NB4 (cell line): ENCODE measurements at regions not wholly inside any gene's neighbourhood (a gene's known extent, or its start where the extent isn't known, plus 50 kb on each side); places are given as distances from the start of the nearest gene placed in this dataset.

Experiments used
- CTCF ChIP-seq: IDR thresholded peaks from one replicate; pipeline ENCODE4 v1.5.1; 2012; ENCODE audit warnings: low read depth, low read length
- MAX ChIP-seq: IDR thresholded peaks from 2 replicates; pipeline ENCODE4 v1.6.1; 2011; ENCODE audit warnings: low read depth, low read length
- MYC ChIP-seq: IDR thresholded peaks from 2 replicates; pipeline ENCODE4 v1.6.1; 2011; ENCODE audit warnings: low read depth, low read length
- POLR2A ChIP-seq: IDR thresholded peaks from 2 replicates; pipeline ENCODE4 v1.6.1; 2011; ENCODE audit warnings: mild to moderate bottlenecking; ENCODE audit not compliant: insufficient read length; ENCODE audit errors: extremely low read depth

DNA sequence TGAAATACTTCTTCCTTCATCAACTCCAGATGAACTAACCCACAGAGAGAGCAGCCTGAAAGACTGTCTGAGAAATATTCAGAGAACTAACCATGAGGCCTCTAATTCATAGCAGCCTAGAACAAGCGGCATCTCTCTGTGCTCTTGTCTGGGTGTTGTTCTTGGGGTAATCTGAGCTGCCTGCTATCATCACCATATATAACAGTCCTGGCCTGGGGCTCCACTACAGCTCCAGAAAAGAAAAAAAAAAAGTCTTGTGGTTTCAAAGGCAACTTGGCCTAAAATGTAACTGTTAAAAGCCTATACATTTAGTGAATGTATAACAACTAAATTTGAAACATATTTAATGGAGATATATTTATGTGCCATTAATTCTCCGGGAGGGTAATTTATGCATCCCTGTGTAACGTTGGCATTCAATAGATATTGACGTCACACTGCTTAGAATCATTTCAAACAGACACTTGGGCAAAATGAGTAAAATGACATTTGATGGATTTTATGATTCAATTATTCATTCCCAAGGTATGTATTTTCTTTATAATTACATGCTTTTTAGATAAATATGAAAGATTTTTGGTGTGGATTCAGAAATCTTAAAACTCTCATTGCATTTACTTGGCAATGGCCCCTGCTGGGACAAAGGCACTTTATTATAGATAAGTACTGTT, 294.3 kb downstream of the HRH4 start:
- TF ChIP-seq POLR2A: no peak
- TF ChIP-seq CTCF: no peak
- TF ChIP-seq MAX: no peak
- TF ChIP-seq MYC: no peak
